IMR-90 (cell line): ENCODE measurements at regions not wholly inside any gene's neighbourhood (a gene's known extent, or its start where the extent isn't known, plus 50 kb on each side); places are given as distances from the start of the nearest gene placed in this dataset.

Experiments
- ATAC-seq: fragments of 200-7000 bp; cut with Tn5 transposase; 2 replicates; pipeline ENCODE4 v1.9.1; 2020; ENCODE audit warnings: low read depth, mild to moderate bottlenecking, moderate library complexity
- BruUV-seq: library from RNA; stranded (reverse); fragments of 400-500 nt; replicated peaks from 2 replicates; lab custom pipeline; 2021; lab: Mats Ljungman, UMichigan
- CTCF ChIA-PET: fragments of 300-600 bp; formaldehyde crosslinking; extraction: SDS; loops from one replicate; lab custom pipeline; 2021; ENCODE audit warnings: antibody characterized with exemption; lab: Yijun Ruan, JAX
- POLR2A ChIA-PET: fragments of 300-600 bp; sonication (Branson Sonifier 250); formaldehyde crosslinking; loops from one replicate; lab custom pipeline; 2022; ENCODE audit warnings: antibody characterized with exemption; ENCODE audit not compliant: unreplicated experiment; lab: Charles Lee
- DNase-seq: peaks from one replicate; pipeline ENCODE4 v3.0.0; 2013
- H2AFZ ChIP-seq: replicated peaks from 2 replicates; pipeline ENCODE3; 2013; ENCODE audit warnings: low read length, mild to moderate bottlenecking; ENCODE audit not compliant: poor library complexity
- H2AK5ac ChIP-seq: 2 replicates; pipeline ENCODE4 v1.6.1; 2013; ENCODE audit warnings: low read depth, low read length, inconsistent platforms
- H2AK9ac ChIP-seq: replicated peaks from 2 replicates; pipeline ENCODE3; 2013; ENCODE audit warnings: mild to moderate bottlenecking, low read depth, low read length, moderate library complexity; ENCODE audit not compliant: poor library complexity
- H2BK120ac ChIP-seq: 2 replicates; pipeline ENCODE4 v1.6.1; 2013; ENCODE audit warnings: low read depth, low read length, inconsistent platforms
- H2BK15ac ChIP-seq: 3 replicates; pipeline ENCODE4 v1.6.1; 2013; ENCODE audit warnings: low read depth, low read length, inconsistent platforms
- H2BK20ac ChIP-seq: 2 replicates; pipeline ENCODE4 v1.6.1; 2013; ENCODE audit warnings: low read depth, mild to moderate bottlenecking, inconsistent platforms, low read length, moderate library complexity
- H2BK5ac ChIP-seq: 2 replicates; pipeline ENCODE4 v1.6.1; 2013; ENCODE audit warnings: mild to moderate bottlenecking, low read depth, low read length, inconsistent platforms; ENCODE audit not compliant: poor library complexity, severe bottlenecking
- H3K14ac ChIP-seq: replicated peaks from 2 replicates; pipeline ENCODE4 v1.6.1; 2013; ENCODE audit warnings: low read depth, low read length, inconsistent platforms
- H3K18ac ChIP-seq: 2 replicates; pipeline ENCODE4 v1.6.1; 2013; ENCODE audit warnings: low read depth, low read length, control low read depth
- H3K23ac ChIP-seq: 2 replicates; pipeline ENCODE4 v1.6.1; 2013; ENCODE audit warnings: low read depth, low read length, inconsistent platforms
- H3K27ac ChIP-seq: 2 replicates; pipeline ENCODE4 v1.5.1; 2013; ENCODE audit warnings: mild to moderate bottlenecking, control low read depth, low read length; ENCODE audit not compliant: insufficient read depth
- H3K27me3 ChIP-seq: 2 replicates; pipeline ENCODE4 v1.6.1; 2013; ENCODE audit warnings: low read length; ENCODE audit not compliant: control insufficient read depth, insufficient read depth
- H3K36me3 ChIP-seq: 2 replicates; pipeline ENCODE4 v1.6.1; 2013; ENCODE audit warnings: low read length, mixed read lengths; ENCODE audit not compliant: control insufficient read depth, insufficient read depth
- H3K4ac ChIP-seq: 2 replicates; pipeline ENCODE4 v1.6.1; 2013; ENCODE audit warnings: low read depth, low read length, inconsistent platforms
- H3K4me1 ChIP-seq: 2 replicates; pipeline ENCODE4 v1.6.1; 2013; ENCODE audit warnings: low read length, mixed read lengths; ENCODE audit not compliant: control insufficient read depth, insufficient read depth
- H3K4me2 ChIP-seq: 2 replicates; pipeline ENCODE4 v1.6.1; 2013; ENCODE audit warnings: low read depth, mild to moderate bottlenecking, control low read depth, low read length, moderate library complexity
- H3K4me3 ChIP-seq: 2 replicates; pipeline ENCODE4 v1.5.1; 2013; ENCODE audit warnings: low read depth, mild to moderate bottlenecking, control low read depth, low read length, moderate library complexity; ENCODE audit not compliant: insufficient read depth
- H3K56ac ChIP-seq: 2 replicates; pipeline ENCODE4 v1.6.1; 2013; ENCODE audit warnings: low read length, inconsistent platforms; ENCODE audit not compliant: insufficient read depth; ENCODE audit errors: extremely low read depth
- H3K79me1 ChIP-seq, 2 experiments: 2 replicates each; pipeline ENCODE4 v1.6.1; 2013; ENCODE audit warnings: low read length in 2 of 2, inconsistent platforms in 1 of 2, low read depth in 1 of 2
- H3K9ac ChIP-seq: 2 replicates; pipeline ENCODE4 v1.6.1; 2013; ENCODE audit warnings: low read depth, low read length, control low read depth
- H3K9me1 ChIP-seq: 2 replicates; pipeline ENCODE4 v1.6.1; 2013; ENCODE audit warnings: low read length, inconsistent platforms; ENCODE audit not compliant: insufficient read depth
- H3K9me3 ChIP-seq: 2 replicates; pipeline ENCODE4 v1.6.1; 2013; ENCODE audit warnings: low read length; ENCODE audit not compliant: control insufficient read depth, insufficient read depth
- H4K20me1 ChIP-seq: 2 replicates; pipeline ENCODE4 v1.6.1; 2013; ENCODE audit warnings: low read length, inconsistent platforms; ENCODE audit not compliant: insufficient read depth
- H4K5ac ChIP-seq: 2 replicates; pipeline ENCODE4 v1.6.1; 2013; ENCODE audit warnings: mild to moderate bottlenecking, low read depth, low read length, control low read depth
- H4K8ac ChIP-seq, 2 experiments: 2 replicates each; pipeline ENCODE4 v1.6.1; 2013; ENCODE audit warnings: low read depth in 2 of 2, low read length in 2 of 2, control low read depth in 1 of 2, inconsistent platforms in 1 of 2
- H4K91ac ChIP-seq: 2 replicates; pipeline ENCODE4 v1.6.1; 2013; ENCODE audit warnings: low read depth, low read length, inconsistent platforms; ENCODE audit not compliant: insufficient read depth
- ELK1 ChIP-seq: fragments of 150-350 bp; IDR thresholded peaks from 2 replicates; pipeline ENCODE4 v1.6.1; 2016; ENCODE audit warnings: low read depth, mild to moderate bottlenecking, low read length, moderate library complexity, borderline replicate concordance
- FOS ChIP-seq: fragments of 150-350 bp; IDR thresholded peaks from 2 replicates; pipeline ENCODE4 v1.6.1; 2016; ENCODE audit warnings: low read depth, low read length
- MAFK ChIP-seq: IDR thresholded peaks from 2 replicates; pipeline ENCODE4 v1.6.1; 2012; ENCODE audit warnings: low read depth, low read length, improper control_type of control experiment
- MXI1 ChIP-seq: IDR thresholded peaks from 2 replicates; pipeline ENCODE4 v1.6.1; 2012; ENCODE audit warnings: low read depth, mild to moderate bottlenecking, low read length, moderate library complexity, borderline replicate concordance
- SMC3 ChIP-seq: fragments of 150-350 bp; IDR thresholded peaks from 2 replicates; pipeline ENCODE4 v1.6.1; 2016; ENCODE audit warnings: low read depth, mild to moderate bottlenecking, antibody characterized with exemption, low read length, moderate library complexity
- WGBS, 2 experiments: methylation state at CpG; one replicate each; pipeline versions ENCODE4 v1.1.5 to v1.1.7; 2013; ENCODE audit warnings: missing lambda C conversion rate in 2 of 2; ENCODE audit not compliant: insufficient read length in 1 of 2; ENCODE audit errors: extremely low coverage in 2 of 2; 5-methylcytosine and 5-hydroxymethylcytosine counted together
- dilution Hi-C: fragments of 300-500 bp; cut with HindIII; formaldehyde crosslinking; loops from one replicate; pipeline ENCODE4 v1.14.3; 2018; ENCODE audit warnings: low sequenced_read_pairs; ENCODE audit not compliant: unreplicated experiment
- in situ Hi-C: fragments of 300-500 bp; cut with MboI; formaldehyde crosslinking; loops from 3 replicates; pipeline ENCODE4 v1.14.3; 2019; ENCODE audit warnings: low sequenced_read_pairs, inconsistent platforms, mixed read lengths
- intact Hi-C: fragments of 100-400 bp; cut with micrococcal nuclease; formaldehyde crosslinking; loops from 2 replicates; pipeline ENCODE4 v1.10.0; 2022

GRCh38 chr10:117889664-117890063 lies 157.1 kb downstream of the RAB11FIP2 start:
- dilution Hi-C loops: no loop called here
- Histone ChIP-seq H2BK5ac (no peak overlapping the region), H3K79me1 (no peaks in the 10 kb centered on the region), H2BK15ac (no peak overlapping the region), H3K56ac (no peak overlapping the region), H3K18ac (no peak overlapping the region), H2AK9ac (no peak overlapping the region), H3K23ac (no peak overlapping the region), H3K4me3 (no peak overlapping the region), H3K27me3 (no peaks in the 10 kb centered on the region), H2AK5ac (no peak overlapping the region), H3K36me3 (no peaks in the 10 kb centered on the region), H2AFZ (no peak overlapping the region), H4K91ac (no peak overlapping the region), H4K8ac (no peak overlapping the region), H3K4me2 (no peak overlapping the region), H3K4me1 (no peaks in the 10 kb centered on the region), H3K9ac (no peak overlapping the region), H3K4ac (no peak overlapping the region), H4K20me1 (no peaks in the 10 kb centered on the region), H3K9me1 (no peaks in the 10 kb centered on the region), H2BK20ac (no peak overlapping the region), H2BK120ac (no peak overlapping the region), H3K14ac (no peak overlapping the region), H4K5ac (no peak overlapping the region), H3K9me3 (no peaks in the 10 kb centered on the region), H3K27ac (no peak overlapping the region)
- POLR2A ChIA-PET: no interaction called here
- BruUV-seq: no TSS peak
- TF ChIP-seq SMC3 (no peak), ELK1 (no peak), FOS (no peak), MXI1 (no peak), MAFK (no peak)
- in situ Hi-C loops: no loop called here
- CTCF ChIA-PET: no interaction called here
- DNase-seq (no peak), ATAC-seq (no peak)
- intact Hi-C loops: no loop called here
- no CpG with 5 or more reads among the region's 4 CpGs for WGBS, 2 experiments
